LNCAP (cell line): ENCODE measurements at regions not wholly inside any gene's neighbourhood (a gene's known extent, or its start where the extent isn't known, plus 50 kb on each side); places are given as distances from the start of the nearest gene placed in this dataset.

Experiments
- TF ChIP-seq, protein P1 (sequence below): fragments of 450-650 bp; IDR thresholded peaks from 2 replicates; pipeline ENCODE4 v1.5.1; 2017; ENCODE audit warnings: mild to moderate bottlenecking

DNA sequence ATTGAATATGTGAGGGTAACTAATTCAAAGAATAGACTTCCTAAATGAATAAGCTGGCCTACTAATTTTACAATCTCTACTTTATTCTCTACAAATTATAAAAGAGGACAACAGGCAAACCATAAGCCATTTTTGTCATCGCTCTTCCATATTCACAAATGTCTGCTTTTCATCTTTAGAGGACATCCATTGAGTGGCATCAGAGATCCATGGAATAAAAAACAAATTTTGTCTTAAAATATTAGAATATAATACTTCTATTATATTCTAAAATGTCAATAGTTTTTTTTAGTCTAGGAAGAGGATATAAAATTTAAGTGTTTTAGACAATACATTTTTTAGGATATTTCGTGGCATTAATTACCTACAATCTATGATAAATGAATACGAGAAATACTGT is 300.9 kb upstream of the TACR3 start:
- TF ChIP-seq, protein P1, sequence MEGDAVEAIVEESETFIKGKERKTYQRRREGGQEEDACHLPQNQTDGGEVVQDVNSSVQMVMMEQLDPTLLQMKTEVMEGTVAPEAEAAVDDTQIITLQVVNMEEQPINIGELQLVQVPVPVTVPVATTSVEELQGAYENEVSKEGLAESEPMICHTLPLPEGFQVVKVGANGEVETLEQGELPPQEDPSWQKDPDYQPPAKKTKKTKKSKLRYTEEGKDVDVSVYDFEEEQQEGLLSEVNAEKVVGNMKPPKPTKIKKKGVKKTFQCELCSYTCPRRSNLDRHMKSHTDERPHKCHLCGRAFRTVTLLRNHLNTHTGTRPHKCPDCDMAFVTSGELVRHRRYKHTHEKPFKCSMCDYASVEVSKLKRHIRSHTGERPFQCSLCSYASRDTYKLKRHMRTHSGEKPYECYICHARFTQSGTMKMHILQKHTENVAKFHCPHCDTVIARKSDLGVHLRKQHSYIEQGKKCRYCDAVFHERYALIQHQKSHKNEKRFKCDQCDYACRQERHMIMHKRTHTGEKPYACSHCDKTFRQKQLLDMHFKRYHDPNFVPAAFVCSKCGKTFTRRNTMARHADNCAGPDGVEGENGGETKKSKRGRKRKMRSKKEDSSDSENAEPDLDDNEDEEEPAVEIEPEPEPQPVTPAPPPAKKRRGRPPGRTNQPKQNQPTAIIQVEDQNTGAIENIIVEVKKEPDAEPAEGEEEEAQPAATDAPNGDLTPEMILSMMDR, result no peak

DNA sequence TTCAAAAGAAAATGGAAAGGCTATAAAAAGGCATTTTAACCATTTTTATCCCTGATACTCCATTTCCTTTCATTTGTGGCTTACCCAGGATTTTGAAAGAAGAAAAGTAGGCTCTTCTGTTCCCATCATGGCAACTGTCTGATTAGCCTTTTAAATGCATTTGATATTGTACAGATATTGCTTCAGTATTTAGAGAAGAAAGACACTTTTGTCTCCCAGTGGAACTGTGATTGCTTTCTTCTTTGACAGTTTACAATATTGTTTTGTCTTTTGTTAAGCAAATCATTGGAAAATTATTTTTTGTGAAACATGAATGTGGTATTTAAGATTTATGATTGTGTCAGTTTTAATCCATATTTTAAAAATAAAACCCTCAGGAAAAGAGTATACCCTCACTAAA is 297.4 kb upstream of the TACR3 start:
- TF ChIP-seq, protein P1, result no peak

DNA sequence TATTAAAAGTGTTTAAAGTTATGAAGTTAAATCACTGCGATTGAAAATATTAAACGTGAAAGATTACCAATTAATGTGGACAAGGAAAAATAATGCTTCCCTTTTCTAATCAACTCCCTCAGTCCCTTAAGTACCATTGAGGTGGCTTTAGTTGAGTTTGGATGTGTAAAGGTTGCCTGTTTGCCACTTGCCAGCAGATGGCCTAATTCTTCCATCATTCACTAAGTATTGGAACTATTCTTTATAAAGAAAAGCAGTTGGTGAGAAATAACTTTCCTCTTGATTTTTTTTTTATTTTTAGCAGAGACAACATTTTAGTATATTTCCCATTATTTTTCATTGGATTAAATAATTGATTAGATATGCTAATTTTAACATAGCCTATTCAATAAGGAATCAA is 295.9 kb upstream of the TACR3 start:
- TF ChIP-seq, protein P1, result peak; percentile 68

DNA sequence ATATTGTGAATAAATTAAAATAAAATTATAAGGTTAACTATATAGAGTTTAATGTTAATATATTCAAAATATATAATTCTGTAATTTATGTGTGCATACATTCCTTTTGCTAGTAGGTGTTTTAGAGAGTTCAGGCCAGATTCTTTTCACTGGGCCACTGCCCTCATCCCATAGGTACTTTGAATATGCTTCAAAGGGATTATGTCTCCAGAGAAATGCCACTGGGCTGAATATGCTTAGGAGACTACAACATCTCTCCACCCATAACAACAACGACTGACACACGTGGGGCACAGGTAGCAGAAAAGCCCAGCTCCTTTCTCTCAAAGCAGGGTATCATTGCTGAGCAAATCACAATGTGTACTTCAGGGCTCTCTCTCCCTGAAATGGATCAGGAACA is 290.9 kb upstream of the TACR3 start:
- TF ChIP-seq, protein P1, result no peak

DNA sequence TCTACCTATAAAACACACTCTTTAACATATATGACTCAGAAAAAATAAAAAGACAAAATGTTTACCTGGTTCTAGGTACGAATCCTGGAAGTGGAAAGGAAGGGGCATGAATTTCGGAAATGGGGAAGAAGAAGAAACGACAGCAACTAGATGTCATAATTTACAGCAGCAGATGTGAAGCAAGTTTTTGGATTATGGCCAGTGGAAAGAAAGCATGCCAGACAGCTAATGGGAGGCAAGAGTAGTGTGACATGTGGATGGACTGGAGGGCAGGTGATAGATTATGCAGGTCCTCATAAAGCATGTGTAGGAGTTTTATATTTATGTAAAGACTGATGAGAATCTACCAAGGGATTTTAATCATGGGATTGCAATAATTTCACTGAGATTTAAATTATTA is 279.0 kb upstream of the TACR3 start:
- TF ChIP-seq, protein P1, result no peak

DNA sequence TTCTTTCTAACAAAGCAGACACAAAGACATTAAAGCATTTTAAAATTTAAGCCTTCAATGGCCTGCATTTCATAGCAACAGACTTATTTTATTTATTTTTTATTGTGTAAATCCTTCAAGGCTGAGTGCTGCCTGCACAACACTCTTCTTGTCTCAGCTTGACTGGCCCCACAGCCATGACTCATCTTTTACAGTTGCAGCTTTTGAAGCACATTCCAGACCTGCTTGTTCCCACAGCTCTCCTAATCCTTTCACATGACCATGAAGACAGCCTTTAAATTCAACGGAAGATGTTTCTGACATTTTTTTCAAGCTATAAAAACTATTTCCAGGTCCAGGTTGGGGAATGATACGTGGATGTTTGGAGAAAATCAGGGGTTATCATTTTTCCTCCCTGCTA is 276.9 kb upstream of the TACR3 start:
- TF ChIP-seq, protein P1, result no peak

DNA sequence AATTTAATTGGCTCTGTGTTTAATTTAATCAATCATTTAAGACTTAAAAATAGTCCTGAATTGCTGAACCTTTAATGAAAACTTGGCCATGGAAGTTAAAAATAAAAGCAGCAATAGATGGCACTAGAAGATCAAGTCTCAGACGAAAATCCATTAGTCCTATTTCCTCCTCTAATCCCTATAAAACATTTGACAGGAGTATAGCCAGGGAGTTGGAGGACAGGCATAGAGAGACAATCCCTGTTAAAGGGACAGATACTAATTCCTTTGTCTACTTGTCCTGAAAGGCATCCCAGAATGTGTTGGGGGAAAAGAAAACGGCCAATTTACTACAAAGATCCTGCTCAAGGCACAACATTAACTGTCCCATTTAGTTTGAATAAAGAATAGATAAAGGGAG is 276.3 kb upstream of the TACR3 start:
- TF ChIP-seq, protein P1, result peak; percentile 52; the same call in 1 of the 2 replicates

DNA sequence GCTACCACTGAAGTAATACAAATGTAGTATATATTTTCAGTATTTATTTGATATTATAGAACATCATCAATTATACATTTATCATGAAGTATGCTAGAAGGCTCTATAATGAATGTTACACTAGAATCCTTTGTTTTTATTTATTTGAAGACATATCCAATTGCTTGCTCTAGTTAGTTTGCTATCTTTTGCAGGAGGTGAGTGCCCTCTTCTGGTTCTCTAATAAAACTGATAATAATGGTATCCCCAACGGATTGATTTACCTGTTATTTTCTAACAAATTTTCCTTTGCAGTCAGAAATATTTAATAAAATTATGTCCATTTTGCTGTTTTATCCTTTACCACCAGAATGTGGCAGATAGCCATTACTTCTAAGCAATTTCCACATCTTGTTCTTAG is 274.3 kb upstream of the TACR3 start:
- TF ChIP-seq, protein P1, result peak; percentile 62
